Ovary (tissue), 7 donors: ENCODE measurements at regions not wholly inside any gene's neighbourhood (a gene's known extent, or its start where the extent isn't known, plus 50 kb on each side); places are given as distances from the start of the nearest gene placed in this dataset.

Experiments
- DNase-seq, 5 donors: peaks; one replicate each; pipeline ENCODE4 v3.0.0-alpha.2; 2019 to 2020
- H3K27ac ChIP-seq, 2 donors: fragments of 200-600 bp; one replicate each; pipeline versions ENCODE4 v1.5.1 to v1.8.0; 2019 to 2022
- H3K27me3 ChIP-seq: fragments of 200-600 bp; one replicate; pipeline ENCODE4 v1.8.0; 2022
- H3K36me3 ChIP-seq: fragments of 200-600 bp; sonication (generic); one replicate; pipeline ENCODE4 v1.5.1; 2019
- H3K4me1 ChIP-seq: one replicate; pipeline ENCODE4 v1.8.1; 2013; ENCODE audit warnings: mild to moderate bottlenecking, moderate library complexity; ENCODE audit not compliant: insufficient read depth
- H3K4me3 ChIP-seq: fragments of 200-600 bp; sonication (generic); one replicate; pipeline ENCODE4 v1.5.1; 2017
- H3K9me3 ChIP-seq, 2 donors: fragments of 200-600 bp in 1 of 2; sonication (generic) in 1 of 2; one replicate each; pipeline versions ENCODE4 v1.5.1 to v1.8.1; 2013 to 2019; ENCODE audit warnings: mild to moderate bottlenecking in 1 of 2, moderate library complexity in 1 of 2
- EP300 ChIP-seq: sonication (generic); formaldehyde crosslinking; IDR thresholded peaks from one replicate; pipeline ENCODE4 v1.6.1; 2017; ENCODE audit warnings: antibody characterized with exemption
- POLR2A ChIP-seq: fragments of 450-650 bp; IDR thresholded peaks from one replicate; pipeline ENCODE4 v1.6.1; 2017; ENCODE audit warnings: antibody characterized with exemption, mild to moderate bottlenecking, moderate library complexity
- WGBS, 3 donors: extraction: QIAGEN DNeasy Blood & Tissue Kit in 1 of 3; methylation state at CpG; one replicate each; pipeline versions ENCODE4 v1.1.5 to v1.1.7; 2013 to 2017; 5-methylcytosine and 5-hydroxymethylcytosine counted together
- intact Hi-C, 4 donors: fragments of 100-400 bp; cut with DNase I; formaldehyde crosslinking; loops; one replicate each; pipeline versions ENCODE4 v1.11.0 to v1.15.1; 2022 to 2023
- TF ChIP-seq, protein P1 (sequence below), 3 donors: fragments of 450-650 bp in 2 of 3; fragments of 200-600 bp in 1 of 3; IDR thresholded peaks; one replicate each; pipeline versions ENCODE4 v1.5.1 to v1.8.0; 2016 to 2022; ENCODE audit warnings: antibody characterized with exemption in 3 of 3, mild to moderate bottlenecking in 1 of 3
- donor health status: DM: no; HTN: no; CAD: no; lungs with moderate emphysema.
- donor health status: DM: no; HTN: no; CAD: no.
- donor health status: Bipolar disorder and iron deficiency.
- donor health status: DM: no; HTN: no; CAD: no.
- donor health status: DM: yes; HTN: yes; CAD: no.

DNA sequence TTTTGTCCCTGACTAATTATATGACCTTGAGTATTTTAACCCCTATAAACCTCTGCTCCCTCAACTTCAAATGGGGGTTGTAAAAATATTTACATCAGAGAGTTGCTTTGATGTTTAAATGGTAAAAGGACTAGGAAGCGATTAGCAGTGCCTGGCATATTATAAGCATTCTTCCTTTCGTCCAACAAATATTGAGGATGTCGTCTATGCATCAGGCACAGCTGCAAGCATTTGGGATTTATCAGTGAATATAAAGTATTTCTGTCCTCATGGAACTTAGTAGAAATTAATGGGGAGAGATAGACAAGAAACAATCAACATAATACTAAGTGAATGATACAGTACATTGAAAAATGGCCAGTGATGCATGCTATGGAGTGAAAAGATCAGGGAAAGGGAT is 115.5 kb upstream of the EDNRA start:
- Histone ChIP-seq H3K27me3 (no peaks in the 10 kb centered on the region), H3K9me3 (no peaks in the 10 kb centered on the region), H3K27ac (peak overlapping the region in 1 of 2 donors; percentile 27), H3K4me3 (no peak overlapping the region), H3K36me3 (no peaks in the 10 kb centered on the region), H3K4me1 (peaks cover 10% of the 10 kb centered on the region)
- 69 to 79% (median 78%) methylated on average over 3 of the region's 3 CpGs for WGBS, 3 donors
- TF ChIP-seq POLR2A (no peak), EP300 (no peak)
- TF ChIP-seq, protein P1, sequence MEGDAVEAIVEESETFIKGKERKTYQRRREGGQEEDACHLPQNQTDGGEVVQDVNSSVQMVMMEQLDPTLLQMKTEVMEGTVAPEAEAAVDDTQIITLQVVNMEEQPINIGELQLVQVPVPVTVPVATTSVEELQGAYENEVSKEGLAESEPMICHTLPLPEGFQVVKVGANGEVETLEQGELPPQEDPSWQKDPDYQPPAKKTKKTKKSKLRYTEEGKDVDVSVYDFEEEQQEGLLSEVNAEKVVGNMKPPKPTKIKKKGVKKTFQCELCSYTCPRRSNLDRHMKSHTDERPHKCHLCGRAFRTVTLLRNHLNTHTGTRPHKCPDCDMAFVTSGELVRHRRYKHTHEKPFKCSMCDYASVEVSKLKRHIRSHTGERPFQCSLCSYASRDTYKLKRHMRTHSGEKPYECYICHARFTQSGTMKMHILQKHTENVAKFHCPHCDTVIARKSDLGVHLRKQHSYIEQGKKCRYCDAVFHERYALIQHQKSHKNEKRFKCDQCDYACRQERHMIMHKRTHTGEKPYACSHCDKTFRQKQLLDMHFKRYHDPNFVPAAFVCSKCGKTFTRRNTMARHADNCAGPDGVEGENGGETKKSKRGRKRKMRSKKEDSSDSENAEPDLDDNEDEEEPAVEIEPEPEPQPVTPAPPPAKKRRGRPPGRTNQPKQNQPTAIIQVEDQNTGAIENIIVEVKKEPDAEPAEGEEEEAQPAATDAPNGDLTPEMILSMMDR (IDR thresholded peaks at IDR 0.05), result no peak
- no peak for DNase-seq
- intact Hi-C loops, result loop anchor here in 1 of 4 donors (10.0 kb wide), 1 partner anchor 119 kb away; the partner anchor contains the start of gene EDNRA

DNA sequence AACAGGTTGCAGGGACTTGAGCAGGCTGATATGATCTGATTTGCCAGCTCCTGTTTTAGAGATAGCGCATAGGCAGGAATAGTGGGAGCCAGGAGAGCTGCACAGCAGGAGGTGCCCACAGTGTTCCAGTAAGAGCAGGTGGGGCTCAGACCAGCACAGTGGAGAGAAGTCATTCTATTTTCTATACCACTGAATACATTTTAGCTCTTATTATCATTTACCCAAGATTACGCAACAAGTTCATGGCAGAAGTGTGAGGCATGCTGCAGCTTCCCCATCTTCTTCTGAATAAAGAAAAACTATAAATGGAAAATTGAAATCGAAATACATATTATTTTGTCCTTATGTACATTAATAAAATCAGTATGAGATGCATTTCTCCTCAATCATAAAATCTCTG is 114.7 kb upstream of the EDNRA start:
- 96 to 97% (median 96%) methylated on average over 3 of the region's 3 CpGs for WGBS, 3 donors
- H3K9me3 ChIP-seq, result no peaks in the 10 kb centered on the region
- H3K4me1 ChIP-seq, result peaks cover 10% of the 10 kb centered on the region
- no peak overlapping the region for H3K4me3 ChIP-seq
- no peak overlapping the region for H3K27ac ChIP-seq
- intact Hi-C loops, result loop anchor here in 1 of 4 donors (10.0 kb wide), 1 partner anchor 119 kb away; the partner anchor contains the start of gene EDNRA
- H3K27me3 ChIP-seq, result no peaks in the 10 kb centered on the region
- no peaks in the 10 kb centered on the region for H3K36me3 ChIP-seq
- TF ChIP-seq EP300, result no peak
- DNase-seq, result no peak

DNA sequence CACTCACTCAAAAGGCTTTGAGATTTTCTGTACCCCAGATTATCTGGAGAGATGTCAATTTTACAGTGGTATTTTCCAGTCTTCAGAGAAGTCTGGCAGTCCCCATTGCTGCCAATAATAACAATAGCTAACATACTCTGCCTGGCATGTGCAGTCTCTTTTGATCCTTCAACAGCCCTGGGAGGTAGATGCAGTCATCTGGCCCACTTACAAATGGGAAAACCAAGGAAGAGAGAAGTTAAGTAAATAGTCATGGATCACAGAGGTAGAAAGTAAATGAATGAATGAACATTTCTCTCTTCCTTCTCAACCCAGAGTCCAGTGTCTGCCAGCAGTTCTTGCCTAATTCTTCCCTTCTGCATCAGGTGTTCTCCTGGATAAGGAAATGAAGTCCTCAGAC is 113.0 kb upstream of the EDNRA start:
- Histone ChIP-seq H3K36me3 (no peaks in the 10 kb centered on the region), H3K4me1 (peaks cover 3% of the 10 kb centered on the region), H3K4me3 (no peak overlapping the region), H3K27me3 (no peaks in the 10 kb centered on the region), H3K27ac (no peak overlapping the region), H3K9me3 (no peaks in the 10 kb centered on the region)
- TF ChIP-seq POLR2A, result no peak
- TF ChIP-seq, protein P1 (IDR thresholded peaks at IDR 0.05), result no peak
- TF ChIP-seq EP300, result no peak
- DNase-seq, result no peak
- intact Hi-C loops, result loop anchor here in 1 of 4 donors (10.0 kb wide), 1 partner anchor 117 kb away; the partner anchor contains the start of gene EDNRA

DNA sequence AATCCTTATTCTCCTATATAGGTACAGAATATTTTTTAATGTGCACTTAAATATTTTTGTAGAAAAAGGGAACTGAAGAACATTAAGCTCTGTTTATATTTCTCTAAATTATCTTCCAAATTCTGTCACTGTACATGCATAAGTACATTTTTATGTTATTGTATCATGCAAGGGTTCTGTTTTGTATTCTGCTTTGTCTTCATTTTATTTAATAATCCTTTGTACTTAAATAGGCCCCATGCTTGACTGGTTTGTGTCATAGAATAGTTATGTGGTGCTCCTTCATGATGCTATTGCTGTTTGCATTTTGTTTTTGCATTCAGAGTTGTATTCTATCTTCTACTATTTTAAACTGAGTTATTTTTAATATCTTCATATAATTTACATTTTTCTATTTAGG is 111.9 kb upstream of the EDNRA start:
- intact Hi-C loops, result loop anchor here in 1 of 4 donors (10.0 kb wide), 1 partner anchor 116 kb away; the partner anchor contains the start of gene EDNRA

DNA sequence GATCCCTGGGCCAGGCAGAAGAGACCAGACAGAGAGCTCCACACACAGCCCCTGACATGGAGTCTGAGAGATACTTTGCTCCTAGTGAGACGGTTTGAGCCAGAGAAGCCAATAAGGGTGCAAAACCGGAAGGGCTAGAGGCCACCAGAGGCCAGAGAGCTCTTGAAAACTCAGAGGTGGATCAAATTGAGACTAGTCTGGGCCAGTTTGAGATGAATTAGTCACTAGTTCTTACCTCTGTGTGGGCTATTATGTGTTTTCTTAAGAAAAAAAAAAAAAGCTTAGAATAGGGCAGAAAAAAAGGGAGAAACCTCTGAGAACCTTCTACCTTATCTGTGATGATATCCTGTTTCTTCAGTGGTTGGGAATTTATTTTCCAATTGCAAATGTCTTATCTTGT is 110.4 kb upstream of the EDNRA start:
- no peak for TF ChIP-seq POLR2A
- no peak for TF ChIP-seq EP300
- TF ChIP-seq, protein P1 (IDR thresholded peaks at IDR 0.05), result no peak
- 41 to 45% (median 45%) methylated on average over 2 of the region's 2 CpGs for WGBS, 3 donors
- DNase-seq, result no peak
- Histone ChIP-seq H3K4me3 (no peak overlapping the region), H3K36me3 (no peaks in the 10 kb centered on the region), H3K27me3 (no peaks in the 10 kb centered on the region), H3K9me3 (no peaks in the 10 kb centered on the region), H3K4me1 (peaks cover 1% of the 10 kb centered on the region), H3K27ac (peak overlapping the region in 1 of 2 donors; percentile 30)
- intact Hi-C loops, result no loop called here

More for the DNA sequence above, 111.9 kb upstream of the EDNRA start:
- Histone ChIP-seq H3K9me3 (no peaks in the 10 kb centered on the region), H3K4me1 (peaks cover 1% of the 10 kb centered on the region), H3K27ac (no peak overlapping the region), H3K36me3 (no peaks in the 10 kb centered on the region), H3K4me3 (no peak overlapping the region), H3K27me3 (no peaks in the 10 kb centered on the region)
- TF ChIP-seq POLR2A (no peak), EP300 (no peak)
- TF ChIP-seq, protein P1 (IDR thresholded peaks at IDR 0.05), result no peak
- DNase-seq, result no peak
